Suppressor macrophage treated with lipopolysaccharide for 1 hour (primary cell): ENCODE measurements at regions not wholly inside any gene's neighbourhood (a gene's known extent, or its start where the extent isn't known, plus 50 kb on each side); places are given as distances from the start of the nearest gene placed in this dataset.

Experiments
- DNase-seq, 3 donors: peaks; one replicate each; pipeline ENCODE4 v3.0.0-alpha.2; 2020 to 2022

- no peak for DNase-seq
Measured at GRCh38 chr2:59622599-59623308, 930.7 kb downstream of the BCL11A start.

GRCh38 chr2:59604123-59604522 is 949.3 kb downstream of the BCL11A start:
- no peak for DNase-seq

- peak in 2 of 3 donors; percentile 27 to 33 for DNase-seq
Measured at GRCh38 chr2:59594671-59595222, 958.7 kb downstream of the BCL11A start.

- DNase-seq, result no peak
Measured at GRCh38 chr2:59590798-59591197, 962.7 kb downstream of the BCL11A start.

GRCh38 chr2:59589881-59590280 is 963.6 kb downstream of the BCL11A start:
- no peak for DNase-seq

- DNase-seq, result no peak
Measured at GRCh38 chr2:59588286-59588685, 965.2 kb downstream of the BCL11A start.

- DNase-seq, result no peak
Measured at GRCh38 chr2:59586176-59586575, 967.3 kb downstream of the BCL11A start.

GRCh38 chr2:59585655-59586054 is 967.8 kb downstream of the BCL11A start:
- no peak for DNase-seq

GRCh38 chr2:59584958-59585357 is 968.5 kb downstream of the BCL11A start:
- peak in 1 of 3 donors; percentile 29 for DNase-seq

- no peak for DNase-seq
Measured at GRCh38 chr2:59583173-59583765, 970.2 kb downstream of the BCL11A start.

- peak in 1 of 3 donors; percentile 3 for DNase-seq
Measured at GRCh38 chr2:59578349-59578748, 975.1 kb downstream of the BCL11A start.

- no peak for DNase-seq
Measured at GRCh38 chr2:59575191-59575590, 978.3 kb downstream of the BCL11A start.

GRCh38 chr2:59572227-59572626 is 981.2 kb downstream of the BCL11A start:
- no peak for DNase-seq

GRCh38 chr2:59570818-59571217 is 982.6 kb downstream of the BCL11A start:
- DNase-seq, result no peak

GRCh38 chr2:59569124-59569523 is 984.3 kb downstream of the BCL11A start:
- no peak for DNase-seq

GRCh38 chr2:59568461-59568860 is 985.0 kb downstream of the BCL11A start:
- no peak for DNase-seq

GRCh38 chr2:59567151-59567550 is 986.3 kb downstream of the BCL11A start:
- no peak for DNase-seq

- DNase-seq, result no peak
Measured at GRCh38 chr2:59566739-59567138, 986.7 kb downstream of the BCL11A start.

GRCh38 chr2:59561281-59561680 is 992.2 kb downstream of the BCL11A start:
- DNase-seq, result no peak

GRCh38 chr2:59560769-59561168 is 992.7 kb downstream of the BCL11A start:
- no peak for DNase-seq

- peak in 2 of 3 donors; percentile 0 to 2 for DNase-seq
Measured at GRCh38 chr2:59540864-59541263, 1012.6 kb downstream of the BCL11A start.

- no peak for DNase-seq
Measured at GRCh38 chr2:59538398-59538911, 1015.0 kb downstream of the BCL11A start.

- no peak for DNase-seq
Measured at GRCh38 chr2:59532808-59533207, 1020.6 kb downstream of the BCL11A start.

- DNase-seq, result no peak
Measured at GRCh38 chr2:59530258-59530657, 1023.2 kb downstream of the BCL11A start.
